AG08396 (cell line): ENCODE measurements at regions not wholly inside any gene's neighbourhood (a gene's known extent, or its start where the extent isn't known, plus 50 kb on each side); places are given as distances from the start of the nearest gene placed in this dataset.

ENCODE experiments used
- DNase-seq: peaks from one replicate; pipeline ENCODE4 v3.0.0; 2012; ENCODE audit warnings: low spot score, mixed read lengths

DNA sequence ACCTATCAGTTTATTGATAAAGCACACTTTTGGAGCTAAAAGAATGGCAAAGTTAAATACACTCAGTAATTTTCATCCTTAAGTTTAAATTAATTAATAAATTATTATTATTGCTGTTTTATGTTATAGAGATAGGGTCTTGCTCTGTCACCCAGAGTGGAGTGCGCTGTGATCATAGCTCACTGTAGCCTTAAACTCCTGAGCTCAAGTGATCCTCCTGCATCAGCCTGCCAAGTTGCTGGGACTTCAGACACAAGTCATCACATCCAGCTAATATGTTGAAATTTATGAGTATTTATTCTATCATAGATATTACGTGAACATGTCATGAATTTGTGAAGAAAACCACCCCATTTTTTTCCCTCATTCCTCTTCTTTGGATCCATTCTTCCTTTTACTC, 64.2 kb downstream of the GJA1 start:
- no peak for DNase-seq

GRCh38 chr6:121503589-121503991, 68.1 kb downstream of the GJA1 start:
- DNase-seq: no peak

GRCh38 chr6:121504227-121504626, 68.8 kb downstream of the GJA1 start:
- DNase-seq: peak; percentile 32

DNA sequence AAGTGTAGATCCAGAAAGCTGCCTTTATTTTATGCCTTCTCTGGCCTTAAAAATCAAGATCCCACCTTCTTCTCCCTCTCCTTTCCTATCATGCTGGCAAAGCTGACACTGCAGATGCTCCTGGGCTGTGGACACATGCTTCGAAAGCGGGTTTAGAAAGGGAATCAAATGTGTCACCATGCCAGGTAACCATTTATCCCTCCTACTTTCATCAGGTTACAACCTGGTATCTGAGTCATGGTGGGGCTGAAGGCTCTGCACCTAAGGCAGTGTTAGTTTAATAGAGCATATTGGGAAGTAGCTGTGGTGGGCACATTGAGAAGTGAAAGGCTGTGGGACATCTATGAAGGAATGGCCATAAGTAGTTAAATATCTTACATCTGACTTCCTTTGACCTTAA, 69.8 kb downstream of the GJA1 start:
- no peak for DNase-seq

GRCh38 chr6:121506761-121507754, 71.6 kb downstream of the GJA1 start:
- DNase-seq: no peak

- no peak for DNase-seq
Observed at GRCh38 chr6:121510568-121511177, 75.2 kb downstream of the GJA1 start.

GRCh38 chr6:121515630-121516265, 80.3 kb downstream of the GJA1 start:
- DNase-seq: no peak

DNA sequence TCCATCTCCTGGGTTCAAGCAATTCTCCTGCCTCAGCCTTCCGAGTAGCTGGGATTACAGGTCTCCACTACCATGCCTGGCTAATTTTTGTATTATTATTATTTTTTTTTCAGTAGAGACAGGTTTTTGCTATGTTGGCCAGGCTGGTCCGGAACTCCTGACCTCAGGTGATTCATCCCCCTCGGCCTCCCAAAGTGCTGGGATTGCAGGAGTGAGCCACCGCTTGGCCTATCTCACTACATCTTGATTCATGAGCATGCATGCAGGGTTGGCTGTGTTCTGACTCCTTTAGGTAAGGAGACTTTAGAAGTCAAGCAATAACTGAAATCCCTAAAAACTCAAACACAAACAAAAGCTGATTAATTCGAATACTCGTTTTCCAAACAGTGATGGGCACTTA, 80.9 kb downstream of the GJA1 start:
- no peak for DNase-seq

GRCh38 chr6:121520337-121521163, 85.1 kb downstream of the GJA1 start:
- peak; percentile 34 for DNase-seq

DNA sequence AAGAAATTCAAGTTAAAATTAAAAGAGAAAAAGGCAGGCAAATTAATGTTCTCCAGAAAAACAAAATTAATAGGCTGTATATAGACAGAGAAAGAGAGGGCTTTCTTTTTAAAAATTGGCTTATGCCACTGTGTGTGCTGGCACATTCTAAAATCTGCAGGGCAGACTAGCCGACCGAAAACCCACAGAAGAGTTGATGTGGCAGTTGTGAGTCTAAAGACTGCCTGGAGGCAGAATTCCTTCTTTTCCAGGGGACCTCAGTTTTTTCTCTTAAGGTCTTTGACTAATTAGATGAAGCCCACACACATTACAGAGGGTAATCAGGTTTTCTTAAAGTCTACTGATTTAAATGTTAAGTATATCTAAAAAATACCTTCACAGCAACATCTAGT, 85.7 kb downstream of the GJA1 start:
- DNase-seq: no peak

DNA sequence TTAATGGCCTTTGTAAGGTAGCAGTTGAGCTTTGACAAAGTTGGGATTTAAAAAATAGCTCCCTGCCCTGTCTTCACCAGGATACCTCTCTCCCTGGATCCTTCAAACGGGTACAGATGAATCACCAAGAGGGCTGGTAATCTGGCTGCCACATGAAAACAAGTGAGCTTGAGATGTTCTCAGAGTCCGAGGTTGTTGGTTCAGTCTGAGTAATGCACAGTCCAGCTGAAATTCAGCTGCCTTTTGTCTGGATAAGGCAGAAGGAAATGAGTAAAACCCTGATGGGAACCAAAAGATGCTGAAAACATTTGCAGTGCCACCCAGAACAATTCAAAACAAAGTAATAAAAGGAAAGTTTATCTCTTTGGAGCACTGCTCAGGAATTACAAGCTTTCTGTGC, 86.8 kb downstream of the GJA1 start:
- peak; percentile 49 for DNase-seq

DNA sequence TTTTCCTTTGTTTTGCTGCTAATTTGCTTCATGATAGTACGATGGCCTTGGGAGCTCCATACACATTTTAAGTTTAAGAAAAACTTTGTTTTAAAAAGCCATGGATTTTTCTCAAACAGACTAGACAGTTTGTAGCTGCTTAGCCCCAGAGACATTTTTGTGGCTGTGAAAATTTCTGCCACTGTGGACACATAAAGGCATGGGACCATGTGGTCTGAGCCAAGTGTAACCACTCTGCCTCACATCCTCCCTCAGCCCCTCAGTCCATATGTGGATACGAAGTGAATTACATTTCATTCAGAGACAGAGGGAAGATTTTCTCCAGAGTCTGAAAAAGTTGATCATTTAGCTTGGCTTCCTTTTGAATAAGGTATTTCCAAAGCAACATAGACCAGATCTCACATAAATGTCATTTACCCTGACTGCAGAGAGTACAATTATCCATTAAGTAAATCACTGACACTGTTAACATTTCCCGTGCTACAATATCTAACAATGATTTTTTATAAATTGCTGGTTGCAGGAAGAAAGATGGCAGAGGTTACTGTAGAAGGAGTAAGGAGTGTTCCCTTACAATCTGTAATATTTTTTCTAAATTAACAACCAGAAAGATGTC, 87.4 kb downstream of the GJA1 start:
- DNase-seq: no peak

DNA sequence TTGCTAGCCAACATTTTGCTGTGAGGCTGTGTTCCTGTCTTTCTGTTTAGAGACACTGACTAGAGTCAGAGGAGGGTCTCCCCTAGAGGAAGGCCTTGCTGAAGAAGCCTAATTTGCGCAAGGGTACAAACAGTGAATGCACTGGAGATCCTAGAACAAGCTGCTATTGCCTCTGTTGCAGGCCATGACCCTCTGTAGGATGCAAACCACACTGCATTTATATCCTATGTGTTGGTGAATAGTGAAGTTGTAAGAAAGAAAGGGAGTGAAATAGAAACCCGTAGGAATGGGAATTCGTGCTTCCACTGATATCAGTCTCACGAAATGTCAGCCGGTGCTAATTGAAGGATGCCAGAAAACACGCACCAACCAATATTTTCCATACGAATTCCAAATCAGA, 88.2 kb downstream of the GJA1 start:
- DNase-seq: no peak

DNA sequence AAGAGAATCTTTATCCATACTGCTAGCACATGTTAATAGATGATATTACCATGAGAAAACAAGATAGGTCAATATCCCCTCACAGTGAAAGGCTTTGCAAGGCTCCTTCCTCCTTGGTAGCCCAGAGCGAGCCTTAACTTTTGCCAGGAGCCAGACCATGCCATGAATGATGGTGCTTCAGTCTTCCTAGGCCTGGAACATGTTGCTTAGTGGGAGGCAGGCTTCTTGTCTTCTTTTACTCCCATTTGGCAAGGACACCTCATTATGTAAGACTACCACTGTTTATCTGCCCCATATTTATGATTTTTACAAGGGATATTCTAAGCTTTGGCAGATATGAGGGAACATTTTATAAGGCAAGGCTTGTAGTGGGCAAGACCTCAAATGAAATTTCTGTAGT, 90.8 kb downstream of the GJA1 start:
- DNase-seq: no peak

DNA sequence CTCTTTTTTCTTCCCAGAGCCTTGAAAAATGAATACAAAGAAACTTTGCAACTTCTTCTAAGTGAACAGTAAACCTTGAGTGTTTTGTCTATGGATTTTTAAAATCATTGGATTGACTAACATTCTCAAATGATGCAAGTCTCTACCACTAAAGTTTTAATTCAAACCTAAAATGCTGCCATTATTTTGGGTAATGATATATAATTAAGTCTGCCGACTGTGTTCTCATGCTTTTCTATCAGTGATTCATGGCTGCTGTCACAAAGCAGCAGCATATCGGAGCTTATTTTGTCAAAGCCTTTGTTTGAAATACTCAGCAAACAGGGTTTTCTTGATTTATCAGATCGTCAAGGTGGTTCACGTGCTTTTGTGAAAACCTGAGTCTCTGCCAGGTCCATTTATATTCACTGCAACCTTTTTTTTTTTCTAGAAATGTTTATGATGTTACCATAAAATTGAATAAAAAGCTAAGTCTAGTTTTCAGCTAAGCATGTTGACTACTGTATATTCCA, 96.3 kb downstream of the GJA1 start:
- DNase-seq: no peak

- no peak for DNase-seq
Observed at GRCh38 chr6:121533321-121533841, 97.9 kb downstream of the GJA1 start.

GRCh38 chr6:121535777-121536176, 100.3 kb downstream of the GJA1 start:
- DNase-seq: no peak

- no peak for DNase-seq
Observed at GRCh38 chr6:121536345-121536744, 100.9 kb downstream of the GJA1 start.

GRCh38 chr6:121539439-121539838, 104.0 kb downstream of the GJA1 start:
- no peak for DNase-seq

DNA sequence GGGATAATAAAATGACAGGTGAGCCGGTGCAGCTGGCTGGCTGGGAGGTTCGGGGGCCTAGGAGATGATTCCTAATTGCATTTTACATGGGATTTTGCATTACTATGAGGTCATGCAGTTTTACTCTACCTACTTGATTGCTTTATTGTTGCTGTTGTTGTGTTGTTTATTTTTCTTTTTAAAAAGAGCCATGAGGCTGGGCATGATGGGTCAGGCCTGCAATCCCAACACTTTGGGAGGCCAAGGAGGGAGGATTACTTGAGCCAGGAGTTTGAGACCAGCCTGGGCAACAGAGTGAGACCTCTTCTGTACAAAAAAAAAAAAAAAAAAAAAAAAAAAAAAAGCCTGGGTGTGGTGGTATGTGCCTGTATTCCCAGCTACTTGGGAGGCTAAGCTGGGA, 104.8 kb downstream of the GJA1 start:
- no peak for DNase-seq

- no peak for DNase-seq
Observed at GRCh38 chr6:121544691-121545090, 109.2 kb downstream of the GJA1 start.
